ENCODE measurements at regions not wholly inside any gene's neighbourhood (a gene's known extent, or its start where the extent isn't known, plus 50 kb on each side); places are given as distances from the start of the nearest gene placed in this dataset.

- TF ChIP-seq POLR2AphosphoS5 (IDR thresholded peaks at IDR 0.05) (no peak), CTCF (IDR thresholded peaks at IDR 0.05) (no peak), POLR2A (IDR thresholded peaks at IDR 0.05) (no peak)
Measured at GRCh38 chr9:1804128-1804865, 210.8 kb upstream of the SMARCA2 start.
